GM19025 (cell line): ENCODE measurements at regions not wholly inside any gene's neighbourhood (a gene's known extent, or its start where the extent isn't known, plus 50 kb on each side); places are given as distances from the start of the nearest gene placed in this dataset.
"Not testable (repeated sequence)": the region's sequence is repeated elsewhere in the genome, so short reads cannot be mapped to it uniquely, and the experiment has no call there.

ENCODE experiments used
- ATAC-seq: cut with Tn5 transposase; IDR thresholded peaks from one replicate; pipeline ENCODE4 v1.9.1; 2021; ENCODE audit warnings: mild to moderate bottlenecking, low read depth, moderate library complexity; ENCODE audit not compliant: unreplicated experiment

- no peak for ATAC-seq
Observed at GRCh38 chr9:81455462-81456219, 233.7 kb downstream of the TLE1 start.

- ATAC-seq: no peak
Observed at GRCh38 chr9:81445331-81445921, 243.9 kb downstream of the TLE1 start.

GRCh38 chr9:81431641-81432040 lies 257.7 kb downstream of the TLE1 start:
- no peak for ATAC-seq

- ATAC-seq: no peak
Observed at GRCh38 chr9:81430727-81431126, 258.6 kb downstream of the TLE1 start.

DNA sequence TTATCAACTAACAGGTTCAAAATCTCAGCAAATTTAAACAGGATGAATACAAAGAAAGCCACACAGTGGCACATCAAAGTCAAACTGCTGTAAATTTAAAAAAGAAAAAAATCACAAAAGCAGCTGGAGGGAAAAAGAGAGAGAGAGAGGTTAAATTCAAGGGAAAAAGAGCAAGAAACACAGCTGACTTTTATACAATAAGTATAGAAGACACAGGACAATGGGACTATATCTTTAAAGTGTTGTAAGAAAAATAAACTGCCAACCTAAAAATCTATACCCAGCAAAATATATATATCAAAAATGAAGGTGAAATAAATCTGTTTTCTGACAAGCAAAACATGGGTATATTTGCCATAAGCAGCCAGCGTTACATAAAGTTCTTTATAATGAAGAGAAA lies 261.5 kb downstream of the TLE1 start:
- no peak for ATAC-seq

- ATAC-seq: no peak
Observed at GRCh38 chr9:81424431-81424830, 264.9 kb downstream of the TLE1 start.

- ATAC-seq: no peak
Observed at GRCh38 chr9:81423589-81424326, 265.6 kb downstream of the TLE1 start.

GRCh38 chr9:81421090-81421489 lies 268.3 kb downstream of the TLE1 start:
- ATAC-seq: not testable (repeated sequence)

GRCh38 chr9:81420024-81420423 lies 269.3 kb downstream of the TLE1 start:
- no peak for ATAC-seq

DNA sequence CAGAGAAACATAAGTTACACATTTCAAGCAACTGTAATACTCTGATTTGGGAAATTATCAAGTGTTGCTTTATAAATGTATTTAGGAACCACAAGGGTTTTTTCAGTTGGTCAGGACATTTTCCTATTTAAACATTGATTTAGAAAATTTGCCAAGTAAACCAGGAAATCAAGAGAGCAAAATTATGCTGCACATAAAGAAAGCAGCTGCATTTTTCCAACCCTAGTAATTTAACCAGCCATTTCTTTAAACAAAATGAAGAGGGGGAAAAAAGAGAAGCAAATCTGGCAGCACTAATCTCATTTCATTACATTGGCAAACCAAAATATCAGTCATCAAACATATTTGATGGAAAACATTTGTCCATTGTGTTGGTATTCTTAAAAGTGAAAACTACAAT lies 271.4 kb downstream of the TLE1 start:
- no peak for ATAC-seq

DNA sequence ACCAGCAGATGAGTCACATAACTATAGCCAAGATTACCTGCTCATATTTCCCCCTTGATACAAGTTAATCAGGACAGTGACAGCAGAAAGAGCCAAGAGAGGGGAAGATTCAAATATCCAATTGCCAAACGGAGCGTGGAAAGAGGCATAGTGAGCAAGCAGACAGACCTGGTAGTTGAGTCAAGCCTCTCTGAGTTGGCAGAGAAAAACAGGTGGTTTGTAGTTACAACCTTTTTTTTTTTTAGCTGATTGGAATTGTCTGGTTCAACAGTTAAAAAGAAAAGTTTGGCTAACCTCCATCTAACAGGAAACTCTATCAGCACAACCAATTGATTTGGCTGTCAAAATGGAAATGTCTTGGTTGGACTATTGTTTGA lies 272.1 kb downstream of the TLE1 start:
- ATAC-seq: no peak

- ATAC-seq: no peak
Observed at GRCh38 chr9:81416476-81417298, 272.7 kb downstream of the TLE1 start.

- ATAC-seq: no peak
Observed at GRCh38 chr9:81414836-81415235, 274.5 kb downstream of the TLE1 start.

DNA sequence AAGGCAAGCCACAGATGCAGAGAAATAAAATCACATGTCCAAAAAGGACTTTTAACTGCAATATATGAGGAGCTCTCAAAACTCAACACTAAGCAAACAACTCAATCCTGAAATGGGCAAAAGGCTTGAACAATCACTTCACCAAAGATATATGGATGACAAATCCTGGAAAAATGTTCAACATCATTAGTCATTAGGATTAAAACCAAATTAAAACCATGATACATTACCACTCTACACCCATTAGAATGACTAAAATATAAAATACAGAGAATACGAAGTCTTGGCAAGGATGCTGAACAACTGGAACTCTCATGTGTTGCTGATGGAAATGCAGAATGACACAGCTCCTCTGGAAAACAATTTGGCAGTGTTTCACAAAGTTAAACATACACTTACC lies 277.4 kb downstream of the TLE1 start:
- ATAC-seq: no peak

- ATAC-seq: no peak
Observed at GRCh38 chr9:81410201-81410600, 279.1 kb downstream of the TLE1 start.

DNA sequence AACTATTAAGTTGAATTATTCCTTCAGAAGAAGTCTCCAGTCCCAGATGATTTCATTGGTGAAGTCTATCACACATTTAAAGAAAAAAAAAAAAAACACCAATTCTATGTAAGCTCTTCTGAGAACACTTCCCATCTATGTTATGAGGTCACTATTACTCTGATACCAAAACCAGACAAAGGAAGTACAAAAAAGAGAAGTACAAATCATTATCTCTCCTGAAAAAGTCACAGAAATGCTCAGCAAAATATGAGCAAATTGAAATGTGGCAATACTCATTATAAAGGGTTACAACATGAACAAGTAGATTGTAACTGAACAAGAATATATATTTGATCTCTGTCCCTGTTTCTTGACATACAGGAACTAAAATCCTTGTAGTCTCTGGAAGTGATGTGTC lies 280.4 kb downstream of the TLE1 start:
- no peak for ATAC-seq

DNA sequence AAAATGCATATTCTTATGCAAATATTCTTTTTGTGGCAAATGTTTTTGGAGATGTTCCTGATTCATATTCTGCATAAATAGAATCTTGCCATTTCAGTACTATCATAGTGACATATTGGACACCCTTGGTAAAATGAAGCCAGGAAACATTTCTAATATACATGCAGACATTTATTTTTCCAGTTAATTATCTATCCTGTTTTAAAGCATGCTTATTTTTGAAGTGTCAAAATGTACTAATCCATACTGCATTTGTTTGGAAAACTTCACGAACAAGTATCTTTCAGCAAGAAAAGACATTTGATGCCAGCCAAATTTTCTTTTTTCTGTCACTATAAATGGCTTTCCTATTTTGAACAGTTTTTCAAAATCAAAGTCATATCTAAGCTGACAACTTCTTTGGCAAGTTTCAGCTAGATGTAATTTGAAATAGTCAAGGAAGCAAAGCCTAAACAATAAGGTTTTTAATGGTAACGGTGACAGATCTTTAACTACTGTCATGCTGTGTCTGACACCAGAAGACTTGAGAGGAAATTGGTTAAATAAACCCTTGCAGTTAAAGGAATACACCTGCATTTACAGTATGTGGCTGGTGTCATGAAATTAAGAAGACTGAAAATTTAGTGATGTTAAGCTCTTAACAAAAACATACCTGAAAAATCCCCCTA lies 284.3 kb downstream of the TLE1 start:
- ATAC-seq: no peak

DNA sequence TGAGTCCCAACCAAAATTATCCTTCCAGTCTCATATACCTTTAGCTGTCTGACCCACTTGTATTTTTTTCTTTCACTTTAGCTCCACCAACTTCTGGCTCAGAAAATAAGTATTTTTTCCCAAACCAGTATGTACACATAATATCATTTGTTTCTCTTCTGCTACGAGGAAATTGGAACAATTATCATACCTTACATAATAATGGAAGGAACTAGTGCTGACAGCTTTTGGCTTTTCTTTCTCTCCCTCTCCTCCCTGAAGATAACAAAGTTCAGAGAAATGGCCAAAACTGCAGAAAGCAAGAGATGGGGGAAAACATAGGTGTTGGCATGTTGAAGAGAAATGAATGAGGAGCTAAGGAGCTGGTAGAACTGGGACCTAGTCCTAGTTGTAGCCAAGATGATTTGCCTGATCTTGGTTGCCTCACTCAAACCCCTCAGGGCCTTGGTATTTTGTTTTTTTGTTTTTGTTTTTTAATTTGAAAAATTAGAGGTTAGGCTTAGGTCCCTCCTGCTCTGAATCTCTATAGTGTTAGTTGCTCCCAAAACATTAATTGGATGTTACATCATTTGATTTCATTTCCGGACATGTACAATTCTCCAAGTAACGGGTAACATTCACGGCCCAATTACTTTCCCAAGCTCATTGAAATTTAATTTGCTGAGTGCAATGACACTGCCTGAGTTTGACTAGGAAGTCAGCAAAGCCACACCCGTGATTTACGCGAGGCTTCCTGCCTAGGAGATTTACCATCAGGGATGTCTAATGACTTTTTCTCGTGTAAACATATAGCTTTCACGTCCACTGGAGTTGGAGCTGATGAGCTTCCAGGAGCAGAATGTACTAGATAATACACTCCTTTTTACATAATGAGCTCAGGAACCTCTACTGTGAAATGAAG lies 291.6 kb downstream of the TLE1 start:
- ATAC-seq: no peak

DNA sequence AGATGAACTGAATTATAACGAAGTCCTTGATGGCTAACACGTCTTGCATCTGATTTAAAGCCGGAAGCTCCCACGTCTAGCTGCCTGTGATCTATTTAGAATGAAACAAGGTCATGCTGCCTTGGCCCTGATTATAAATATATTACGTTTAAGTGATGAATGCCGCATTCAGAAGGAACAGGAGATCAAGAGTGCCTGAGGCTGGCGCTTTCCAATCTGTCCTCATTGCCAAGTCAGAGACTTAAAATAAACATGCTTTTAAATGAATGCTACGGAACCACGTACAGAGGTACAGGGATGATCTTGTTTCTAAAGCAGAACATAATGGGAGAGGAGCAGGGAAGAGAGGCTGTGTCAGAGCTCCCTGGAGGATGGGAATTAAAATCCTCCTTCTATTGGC lies 292.8 kb downstream of the TLE1 start:
- no peak for ATAC-seq
